Neural crest cell (in vitro differentiated cells): ENCODE measurements at regions not wholly inside any gene's neighbourhood (a gene's known extent, or its start where the extent isn't known, plus 50 kb on each side); places are given as distances from the start of the nearest gene placed in this dataset.

Experiments
- DNase-seq: peaks from one replicate; pipeline ENCODE4 v3.0.0; 2021; ENCODE audit warnings: low read depth, mixed read lengths, low spot score
- H3K27ac Mint-ChIP-seq: one replicate; pipeline ENCODE4 v1.8.0; 2021; ENCODE audit warnings: mild to moderate bottlenecking, mixed read lengths; ENCODE audit not compliant: unreplicated experiment
- H3K27me3 Mint-ChIP-seq: 2 replicates; pipeline ENCODE4 v1.8.0; 2021; ENCODE audit warnings: low read depth, mild to moderate bottlenecking, mixed read lengths
- H3K36me3 Mint-ChIP-seq: 2 replicates; pipeline ENCODE4 v1.8.0; 2021; ENCODE audit warnings: low read depth, mild to moderate bottlenecking, mixed read lengths
- H3K4me1 Mint-ChIP-seq: 2 replicates; pipeline ENCODE4 v1.8.0; 2021; ENCODE audit warnings: mixed read lengths
- H3K4me3 Mint-ChIP-seq: one replicate; pipeline ENCODE4 v1.8.0; 2021; ENCODE audit warnings: mild to moderate bottlenecking, mixed read lengths
- H3K9me3 Mint-ChIP-seq: 2 replicates; pipeline ENCODE4 v1.8.0; 2021; ENCODE audit warnings: mixed read lengths
- CTCF ChIP-seq: fragments of 200-600 bp; sonication (generic); conservative IDR thresholded peaks from 2 replicates; pipeline ENCODE4 v1.5.0; 2021; ENCODE audit warnings: antibody characterized with exemption, mild to moderate bottlenecking

GRCh38 chr12:14256555-14257169 is 108.8 kb upstream of the ATF7IP start:
- H3K4me3 Mint-ChIP-seq: peak overlapping the region; percentile 60
- H3K9me3 Mint-ChIP-seq: peaks cover 17% of the 10 kb centered on the region
- peaks cover 28% of the 10 kb centered on the region for H3K36me3 Mint-ChIP-seq
- H3K27me3 Mint-ChIP-seq: peaks cover 5% of the 10 kb centered on the region
- peaks cover 67% of the 10 kb centered on the region for H3K4me1 Mint-ChIP-seq
- peak overlapping the region; percentile 99 for H3K27ac Mint-ChIP-seq
- peak; percentile 59 for DNase-seq
- TF ChIP-seq CTCF: peak; percentile 76

- Mint-ChIP-seq H3K27me3 (peaks cover 5% of the 10 kb centered on the region), H3K36me3 (peaks cover 28% of the 10 kb centered on the region), H3K9me3 (peaks cover 19% of the 10 kb centered on the region), H3K4me3 (peak overlapping the region; percentile 87), H3K27ac (peak overlapping the region; percentile 99), H3K4me1 (peaks cover 68% of the 10 kb centered on the region)
- no peak for TF ChIP-seq CTCF
- no peak for DNase-seq
Measured at GRCh38 chr12:14257303-14257733, 108.2 kb upstream of the ATF7IP start.

GRCh38 chr12:14257734-14258574 is 107.5 kb upstream of the ATF7IP start:
- peaks cover 22% of the 10 kb centered on the region for H3K9me3 Mint-ChIP-seq
- H3K27me3 Mint-ChIP-seq: peaks cover 5% of the 10 kb centered on the region
- TF ChIP-seq CTCF: no peak
- peak overlapping the region; percentile 99 for H3K27ac Mint-ChIP-seq
- peaks cover 75% of the 10 kb centered on the region for H3K4me1 Mint-ChIP-seq
- H3K36me3 Mint-ChIP-seq: peaks cover 34% of the 10 kb centered on the region
- DNase-seq: peak; percentile 93
- H3K4me3 Mint-ChIP-seq: peak overlapping the region; percentile 87

- TF ChIP-seq CTCF: no peak
- peaks cover 75% of the 10 kb centered on the region for H3K4me1 Mint-ChIP-seq
- DNase-seq: no peak
- H3K36me3 Mint-ChIP-seq: peaks cover 34% of the 10 kb centered on the region
- peak overlapping the region; percentile 87 for H3K4me3 Mint-ChIP-seq
- peaks cover 22% of the 10 kb centered on the region for H3K9me3 Mint-ChIP-seq
- H3K27ac Mint-ChIP-seq: peak overlapping the region; percentile 99
- H3K27me3 Mint-ChIP-seq: peaks cover 5% of the 10 kb centered on the region
Measured at GRCh38 chr12:14258575-14258940, 106.9 kb upstream of the ATF7IP start.

- no peak for DNase-seq
- H3K9me3 Mint-ChIP-seq: peaks cover 28% of the 10 kb centered on the region
Measured at GRCh38 chr12:14259481-14260010, 105.9 kb upstream of the ATF7IP start.

More at GRCh38 chr12:14259481-14260010, 105.9 kb upstream of the ATF7IP start:
- Mint-ChIP-seq H3K4me1 (peaks cover 77% of the 10 kb centered on the region), H3K27me3 (peaks cover 5% of the 10 kb centered on the region), H3K27ac (peak overlapping the region; percentile 99), H3K4me3 (peak overlapping the region; percentile 66), H3K36me3 (peaks cover 36% of the 10 kb centered on the region)
- no peak for TF ChIP-seq CTCF
